ENCODE measurements at regions not wholly inside any gene's neighbourhood (a gene's known extent, or its start where the extent isn't known, plus 50 kb on each side); places are given as distances from the start of the nearest gene placed in this dataset.

DNA sequence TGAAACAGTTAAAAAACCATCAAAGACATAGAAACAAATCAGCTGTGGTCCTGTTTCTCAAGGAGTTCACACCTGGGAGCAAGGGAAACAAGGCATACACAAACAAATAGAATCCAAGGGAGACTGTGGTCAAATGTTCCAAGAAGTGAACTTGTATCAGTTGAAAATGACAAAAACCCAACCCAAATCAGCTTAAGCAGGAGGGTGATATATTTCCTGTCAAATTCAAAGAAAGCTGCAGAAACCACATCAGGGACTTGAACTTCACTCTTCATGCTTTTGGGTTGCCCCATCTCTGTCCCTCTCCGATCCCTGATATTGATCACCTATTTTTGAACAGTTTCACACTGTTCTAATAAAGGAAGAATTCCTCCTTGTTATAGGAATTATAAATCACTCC is 148.6 kb upstream of the FMR1 start:
- H3K4me1 ChIP-seq, result no peaks in the 10 kb centered on the region
- intact Hi-C loops (cut with micrococcal nuclease), result no loop called here
- H3K4me3 ChIP-seq, result no peak overlapping the region
- no peak overlapping the region for H3K27ac ChIP-seq (replicated peaks)
- DNase-seq, result no peak
- H3K9me3 ChIP-seq (replicated peaks), result no peaks in the 10 kb centered on the region
- H3K27me3 ChIP-seq (ENCODE audit: low read depth), result no peaks in the 10 kb centered on the region
- no peak for TF ChIP-seq CTCF (IDR thresholded peaks at IDR 0.05; ENCODE audit: borderline replicate concordance)
- H3K36me3 ChIP-seq, result no peaks in the 10 kb centered on the region

- H3K27me3 ChIP-seq (ENCODE audit: low read depth), result no peaks in the 10 kb centered on the region
- intact Hi-C loops (cut with micrococcal nuclease), result no loop called here
- H3K36me3 ChIP-seq, result no peaks in the 10 kb centered on the region
- no peak for DNase-seq
- no peak for TF ChIP-seq CTCF (IDR thresholded peaks at IDR 0.05; ENCODE audit: borderline replicate concordance)
- no peak overlapping the region for H3K27ac ChIP-seq (replicated peaks)
- no peaks in the 10 kb centered on the region for H3K4me1 ChIP-seq
- no peaks in the 10 kb centered on the region for H3K9me3 ChIP-seq (replicated peaks)
- H3K4me3 ChIP-seq, result no peak overlapping the region
Measured at GRCh38 chrX:147764868-147765267, 146.9 kb upstream of the FMR1 start.

- Histone ChIP-seq H3K4me1 (no peaks in the 10 kb centered on the region), H3K9me3 (replicated peaks) (no peaks in the 10 kb centered on the region), H3K27me3 (ENCODE audit: low read depth) (no peaks in the 10 kb centered on the region), H3K4me3 (no peak overlapping the region), H3K27ac (replicated peaks) (no peak overlapping the region), H3K36me3 (no peaks in the 10 kb centered on the region)
- DNase-seq, result no peak
- no peak for TF ChIP-seq CTCF (IDR thresholded peaks at IDR 0.05; ENCODE audit: borderline replicate concordance)
- intact Hi-C loops (cut with micrococcal nuclease), result no loop called here
Measured at GRCh38 chrX:147770858-147771257, 140.9 kb upstream of the FMR1 start.

GRCh38 chrX:147776988-147777387 is 134.7 kb upstream of the FMR1 start:
- Histone ChIP-seq H3K9me3 (replicated peaks) (no peaks in the 10 kb centered on the region), H3K4me1 (no peaks in the 10 kb centered on the region), H3K36me3 (no peaks in the 10 kb centered on the region), H3K27ac (replicated peaks) (no peak overlapping the region), H3K4me3 (no peak overlapping the region), H3K27me3 (ENCODE audit: low read depth) (no peaks in the 10 kb centered on the region)
- TF ChIP-seq CTCF (IDR thresholded peaks at IDR 0.05; ENCODE audit: borderline replicate concordance), result no peak
- intact Hi-C loops (cut with micrococcal nuclease), result no loop called here
- no peak for DNase-seq

- no peak for TF ChIP-seq CTCF (IDR thresholded peaks at IDR 0.05; ENCODE audit: borderline replicate concordance)
- Histone ChIP-seq H3K36me3 (no peaks in the 10 kb centered on the region), H3K27me3 (ENCODE audit: low read depth) (no peaks in the 10 kb centered on the region), H3K9me3 (replicated peaks) (no peaks in the 10 kb centered on the region), H3K4me3 (no peak overlapping the region), H3K4me1 (no peaks in the 10 kb centered on the region), H3K27ac (replicated peaks) (no peak overlapping the region)
- intact Hi-C loops (cut with micrococcal nuclease), result no loop called here
- no peak for DNase-seq
Measured at GRCh38 chrX:147779173-147779572, 132.5 kb upstream of the FMR1 start.

DNA sequence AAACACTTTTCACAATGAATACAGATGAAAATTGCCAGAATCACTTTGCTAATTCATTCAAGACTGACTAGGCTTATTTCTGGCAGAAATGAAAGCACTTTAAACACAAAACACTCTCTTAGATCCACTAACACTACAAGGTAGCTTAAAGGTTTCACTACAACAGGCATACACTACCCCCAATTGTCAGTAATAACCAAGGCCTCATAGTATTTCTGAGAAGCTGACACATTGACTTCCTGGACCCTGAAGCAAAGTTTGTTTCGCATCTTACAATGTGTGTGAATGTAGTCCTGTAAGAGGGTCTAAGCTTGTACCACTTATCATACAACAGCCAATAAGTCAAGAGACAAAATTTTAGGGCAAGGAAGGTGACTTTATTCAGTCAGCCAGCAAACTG is 129.9 kb upstream of the FMR1 start:
- DNase-seq, result no peak
- Histone ChIP-seq H3K9me3 (replicated peaks) (no peaks in the 10 kb centered on the region), H3K27me3 (ENCODE audit: low read depth) (no peaks in the 10 kb centered on the region), H3K4me3 (no peak overlapping the region), H3K4me1 (no peaks in the 10 kb centered on the region), H3K36me3 (no peaks in the 10 kb centered on the region), H3K27ac (replicated peaks) (no peak overlapping the region)
- intact Hi-C loops (cut with micrococcal nuclease), result no loop called here
- no peak for TF ChIP-seq CTCF (IDR thresholded peaks at IDR 0.05; ENCODE audit: borderline replicate concordance)

Data from left ventricle myocardium inferior (tissue), 1 donor.